HCT116 (cell line): ENCODE measurements at regions not wholly inside any gene's neighbourhood (a gene's known extent, or its start where the extent isn't known, plus 50 kb on each side); places are given as distances from the start of the nearest gene placed in this dataset.

ENCODE experiments used
- CBX3 ChIP-seq: IDR thresholded peaks from 2 replicates; pipeline ENCODE4 v1.6.1; 2012; ENCODE audit warnings: low read depth
- EZH2 ChIP-seq: fragments of 200-600 bp; sonication (generic); IDR thresholded peaks from 2 replicates; pipeline ENCODE4 v1.6.1; 2017; ENCODE audit warnings: antibody characterized with exemption, mixed run types
- EZH2phosphoT487 ChIP-seq: fragments of 200-600 bp; IDR thresholded peaks from 2 replicates; pipeline ENCODE4 v1.6.1; 2018; ENCODE audit warnings: antibody characterized with exemption, borderline replicate concordance
- JUND ChIP-seq: IDR thresholded peaks from 2 replicates; pipeline ENCODE4 v1.6.1; 2012
- POLR2A ChIP-seq: IDR thresholded peaks from 2 replicates; pipeline ENCODE4 v1.7.0; 2011; ENCODE audit warnings: borderline replicate concordance; ENCODE audit not compliant: insufficient read depth, insufficient read length; ENCODE audit errors: extremely low read depth
- POLR2AphosphoS5 ChIP-seq: IDR thresholded peaks from 2 replicates; pipeline ENCODE4 v1.6.1; 2011; ENCODE audit warnings: mild to moderate bottlenecking, low read depth, low read length, moderate library complexity
- SRF ChIP-seq: IDR thresholded peaks from 2 replicates; pipeline ENCODE4 v1.6.1; 2012; ENCODE audit warnings: low read depth
- TCF7L2 ChIP-seq: IDR thresholded peaks from 2 replicates; pipeline ENCODE4 v1.7.0; 2011; ENCODE audit warnings: borderline replicate concordance, inconsistent platforms; ENCODE audit not compliant: insufficient read depth, insufficient read length; ENCODE audit errors: extremely low read depth
- YY1 ChIP-seq: IDR thresholded peaks from 2 replicates; pipeline ENCODE4 v1.6.1; 2011; ENCODE audit warnings: low read length, low read depth, moderate library complexity, mild to moderate bottlenecking; ENCODE audit not compliant: insufficient replicate concordance; ENCODE audit errors: extremely low read depth
- ZNF274 ChIP-seq: fragments of 200-500 bp; sonication (Bioruptor generic); IDR thresholded peaks from 2 replicates; pipeline ENCODE4 v1.6.1; 2014; ENCODE audit warnings: mild to moderate bottlenecking, low read depth, low read length, inconsistent platforms
- TF ChIP-seq, protein P1 (sequence below), 3 experiments: fragments of 200-600 bp in 1 of 3; sonication (generic) in 1 of 3; IDR thresholded peaks in 2 of 3; conservative IDR thresholded peaks in 1 of 3; 2 replicates each; pipeline ENCODE4 v1.5.1; 2012 to 2017; ENCODE audit warnings: low read depth in 2 of 3, low read length in 2 of 3, antibody characterized with exemption in 1 of 3, borderline replicate concordance in 1 of 3, control low read depth in 1 of 3, mild to moderate bottlenecking in 1 of 3, mixed read lengths in 1 of 3, mixed run types in 1 of 3, moderate library complexity in 1 of 3; ENCODE audit not compliant: insufficient read depth in 1 of 3
- TF ChIP-seq, protein P2 (sequence below): IDR thresholded peaks from 2 replicates; pipeline ENCODE4 v1.6.1; 2012; ENCODE audit warnings: low read depth
- TF ChIP-seq, protein P3 (sequence below): IDR thresholded peaks from 2 replicates; pipeline ENCODE4 v1.6.1; 2011; ENCODE audit warnings: mild to moderate bottlenecking, low read length, moderate library complexity; ENCODE audit not compliant: insufficient replicate concordance; ENCODE audit errors: extremely low read depth

DNA sequence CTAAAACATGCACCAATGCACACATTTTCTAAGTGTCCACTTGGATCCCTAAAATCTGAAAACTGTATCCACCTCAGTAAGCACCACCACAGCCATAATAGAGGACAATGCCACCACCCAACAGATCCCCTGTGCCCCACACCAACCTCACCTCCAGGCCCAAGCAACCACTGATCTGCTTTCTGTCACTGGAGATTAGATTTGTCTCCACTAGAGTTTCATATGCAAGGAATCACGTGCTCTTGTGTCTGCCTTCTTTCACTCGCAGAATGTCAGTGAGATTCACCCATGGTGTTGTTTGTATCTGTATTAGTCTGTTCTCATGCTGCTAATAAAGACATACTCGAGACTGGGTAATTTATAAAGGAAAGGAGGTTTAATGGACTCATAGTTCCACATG lies 216.1 kb upstream of the WWC1 start:
- TF ChIP-seq POLR2A (no peak), SRF (no peak), ZNF274 (no peak), EZH2 (no peak), POLR2AphosphoS5 (no peak), JUND (no peak), YY1 (no peak), EZH2phosphoT487 (no peak), CBX3 (no peak), TCF7L2 (no peak)
- TF ChIP-seq, protein P1, sequence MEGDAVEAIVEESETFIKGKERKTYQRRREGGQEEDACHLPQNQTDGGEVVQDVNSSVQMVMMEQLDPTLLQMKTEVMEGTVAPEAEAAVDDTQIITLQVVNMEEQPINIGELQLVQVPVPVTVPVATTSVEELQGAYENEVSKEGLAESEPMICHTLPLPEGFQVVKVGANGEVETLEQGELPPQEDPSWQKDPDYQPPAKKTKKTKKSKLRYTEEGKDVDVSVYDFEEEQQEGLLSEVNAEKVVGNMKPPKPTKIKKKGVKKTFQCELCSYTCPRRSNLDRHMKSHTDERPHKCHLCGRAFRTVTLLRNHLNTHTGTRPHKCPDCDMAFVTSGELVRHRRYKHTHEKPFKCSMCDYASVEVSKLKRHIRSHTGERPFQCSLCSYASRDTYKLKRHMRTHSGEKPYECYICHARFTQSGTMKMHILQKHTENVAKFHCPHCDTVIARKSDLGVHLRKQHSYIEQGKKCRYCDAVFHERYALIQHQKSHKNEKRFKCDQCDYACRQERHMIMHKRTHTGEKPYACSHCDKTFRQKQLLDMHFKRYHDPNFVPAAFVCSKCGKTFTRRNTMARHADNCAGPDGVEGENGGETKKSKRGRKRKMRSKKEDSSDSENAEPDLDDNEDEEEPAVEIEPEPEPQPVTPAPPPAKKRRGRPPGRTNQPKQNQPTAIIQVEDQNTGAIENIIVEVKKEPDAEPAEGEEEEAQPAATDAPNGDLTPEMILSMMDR (IDR thresholded peaks at IDR 0.05 in 2 of 3, conservative IDR thresholded peaks at IDR 0.05 in 1 of 3; ENCODE audit: borderline replicate concordance in 1 of 3, insufficient read depth in 1 of 3, low read depth in 2 of 3, low read length in 2 of 3): no peak
- TF ChIP-seq, protein P2, sequence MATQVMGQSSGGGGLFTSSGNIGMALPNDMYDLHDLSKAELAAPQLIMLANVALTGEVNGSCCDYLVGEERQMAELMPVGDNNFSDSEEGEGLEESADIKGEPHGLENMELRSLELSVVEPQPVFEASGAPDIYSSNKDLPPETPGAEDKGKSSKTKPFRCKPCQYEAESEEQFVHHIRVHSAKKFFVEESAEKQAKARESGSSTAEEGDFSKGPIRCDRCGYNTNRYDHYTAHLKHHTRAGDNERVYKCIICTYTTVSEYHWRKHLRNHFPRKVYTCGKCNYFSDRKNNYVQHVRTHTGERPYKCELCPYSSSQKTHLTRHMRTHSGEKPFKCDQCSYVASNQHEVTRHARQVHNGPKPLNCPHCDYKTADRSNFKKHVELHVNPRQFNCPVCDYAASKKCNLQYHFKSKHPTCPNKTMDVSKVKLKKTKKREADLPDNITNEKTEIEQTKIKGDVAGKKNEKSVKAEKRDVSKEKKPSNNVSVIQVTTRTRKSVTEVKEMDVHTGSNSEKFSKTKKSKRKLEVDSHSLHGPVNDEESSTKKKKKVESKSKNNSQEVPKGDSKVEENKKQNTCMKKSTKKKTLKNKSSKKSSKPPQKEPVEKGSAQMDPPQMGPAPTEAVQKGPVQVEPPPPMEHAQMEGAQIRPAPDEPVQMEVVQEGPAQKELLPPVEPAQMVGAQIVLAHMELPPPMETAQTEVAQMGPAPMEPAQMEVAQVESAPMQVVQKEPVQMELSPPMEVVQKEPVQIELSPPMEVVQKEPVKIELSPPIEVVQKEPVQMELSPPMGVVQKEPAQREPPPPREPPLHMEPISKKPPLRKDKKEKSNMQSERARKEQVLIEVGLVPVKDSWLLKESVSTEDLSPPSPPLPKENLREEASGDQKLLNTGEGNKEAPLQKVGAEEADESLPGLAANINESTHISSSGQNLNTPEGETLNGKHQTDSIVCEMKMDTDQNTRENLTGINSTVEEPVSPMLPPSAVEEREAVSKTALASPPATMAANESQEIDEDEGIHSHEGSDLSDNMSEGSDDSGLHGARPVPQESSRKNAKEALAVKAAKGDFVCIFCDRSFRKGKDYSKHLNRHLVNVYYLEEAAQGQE: no peak
- TF ChIP-seq, protein P3, sequence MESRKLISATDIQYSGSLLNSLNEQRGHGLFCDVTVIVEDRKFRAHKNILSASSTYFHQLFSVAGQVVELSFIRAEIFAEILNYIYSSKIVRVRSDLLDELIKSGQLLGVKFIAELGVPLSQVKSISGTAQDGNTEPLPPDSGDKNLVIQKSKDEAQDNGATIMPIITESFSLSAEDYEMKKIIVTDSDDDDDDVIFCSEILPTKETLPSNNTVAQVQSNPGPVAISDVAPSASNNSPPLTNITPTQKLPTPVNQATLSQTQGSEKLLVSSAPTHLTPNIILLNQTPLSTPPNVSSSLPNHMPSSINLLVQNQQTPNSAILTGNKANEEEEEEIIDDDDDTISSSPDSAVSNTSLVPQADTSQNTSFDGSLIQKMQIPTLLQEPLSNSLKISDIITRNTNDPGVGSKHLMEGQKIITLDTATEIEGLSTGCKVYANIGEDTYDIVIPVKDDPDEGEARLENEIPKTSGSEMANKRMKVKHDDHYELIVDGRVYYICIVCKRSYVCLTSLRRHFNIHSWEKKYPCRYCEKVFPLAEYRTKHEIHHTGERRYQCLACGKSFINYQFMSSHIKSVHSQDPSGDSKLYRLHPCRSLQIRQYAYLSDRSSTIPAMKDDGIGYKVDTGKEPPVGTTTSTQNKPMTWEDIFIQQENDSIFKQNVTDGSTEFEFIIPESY: no peak
